Mesenchymal stem cell (in vitro differentiated cells and primary cell): ENCODE measurements at regions not wholly inside any gene's neighbourhood (a gene's known extent, or its start where the extent isn't known, plus 50 kb on each side); places are given as distances from the start of the nearest gene placed in this dataset.
"Not testable (repeated sequence)": the region's sequence is repeated elsewhere in the genome, so short reads cannot be mapped to it uniquely, and the experiment has no call there.

Experiments used
- DNase-seq: peaks from one replicate; pipeline ENCODE4 v3.0.0-alpha.2; 2013
- H2AFZ ChIP-seq: one replicate; pipeline ENCODE4 v1.6.1; 2013; ENCODE audit warnings: low read depth, mild to moderate bottlenecking, control low read depth, inconsistent platforms, low read length, moderate library complexity
- H2AK5ac ChIP-seq: 2 replicates; pipeline ENCODE4 v1.6.1; 2013; ENCODE audit warnings: low read length, moderate library complexity, mild to moderate bottlenecking, inconsistent platforms; ENCODE audit not compliant: severe bottlenecking
- H2BK120ac ChIP-seq: one replicate; pipeline ENCODE4 v1.6.1; 2013; ENCODE audit warnings: low read depth, mild to moderate bottlenecking, inconsistent platforms, low read length, moderate library complexity
- H2BK12ac ChIP-seq, 2 experiments: one replicate each; pipeline ENCODE4 v1.6.1; 2013; ENCODE audit warnings: inconsistent platforms in 2 of 2, low read length in 2 of 2, mild to moderate bottlenecking in 2 of 2, moderate library complexity in 2 of 2, control low read depth in 1 of 2
- H2BK15ac ChIP-seq: one replicate; pipeline ENCODE4 v1.6.1; 2013; ENCODE audit warnings: mild to moderate bottlenecking, low read depth, inconsistent platforms; ENCODE audit not compliant: poor library complexity, severe bottlenecking
- H2BK5ac ChIP-seq: 2 replicates; pipeline ENCODE4 v1.6.1; 2013; ENCODE audit warnings: low read depth, mild to moderate bottlenecking, low read length, control low read depth, inconsistent platforms; ENCODE audit not compliant: poor library complexity, severe bottlenecking
- H3K14ac ChIP-seq, 2 experiments: one replicate each; pipeline ENCODE4 v1.6.1; 2013; ENCODE audit warnings: inconsistent platforms in 2 of 2, low read length in 2 of 2, control low read depth in 1 of 2, mild to moderate bottlenecking in 1 of 2, moderate library complexity in 1 of 2
- H3K18ac ChIP-seq, 2 experiments: one replicate each; pipeline ENCODE4 v1.6.1; 2013; ENCODE audit warnings: inconsistent platforms in 2 of 2, low read length in 2 of 2, control low read depth in 1 of 2, low read depth in 1 of 2, mild to moderate bottlenecking in 1 of 2
- H3K23ac ChIP-seq, 2 experiments: one replicate each; pipeline ENCODE4 v1.6.1; 2013; ENCODE audit warnings: inconsistent platforms in 2 of 2, low read length in 2 of 2, mild to moderate bottlenecking in 2 of 2, moderate library complexity in 2 of 2, control low read depth in 1 of 2
- H3K27ac ChIP-seq: 2 replicates; pipeline ENCODE4 v1.5.1; 2013; ENCODE audit warnings: mild to moderate bottlenecking, moderate library complexity, low read length, control low read depth, inconsistent platforms; ENCODE audit not compliant: poor library complexity, severe bottlenecking
- H3K27me3 ChIP-seq, 2 experiments: 2 replicates each; pipeline versions ENCODE4 v1.6.1 to v1.7.0; 2013; ENCODE audit warnings: low read length in 2 of 2, mild to moderate bottlenecking in 2 of 2, moderate library complexity in 2 of 2, control low read depth in 1 of 2, inconsistent platforms in 1 of 2; ENCODE audit not compliant: control insufficient read depth in 1 of 2, insufficient read depth in 1 of 2
- H3K36me3 ChIP-seq, 2 experiments: 2 replicates each; pipeline versions ENCODE4 v1.6.1 to v1.7.0; 2013; ENCODE audit warnings: low read length in 2 of 2, control low read depth in 1 of 2, inconsistent platforms in 1 of 2, low read depth in 1 of 2, mild to moderate bottlenecking in 1 of 2; ENCODE audit not compliant: insufficient read depth in 2 of 2, control insufficient read depth in 1 of 2
- H3K4ac ChIP-seq, 2 experiments: one replicate each; pipeline ENCODE4 v1.6.1; 2013; ENCODE audit warnings: inconsistent platforms in 2 of 2, low read length in 2 of 2, mild to moderate bottlenecking in 2 of 2, moderate library complexity in 2 of 2, control low read depth in 1 of 2, low read depth in 1 of 2
- H3K4me1 ChIP-seq: 2 replicates; pipeline ENCODE4 v1.6.1; 2013; ENCODE audit warnings: low read depth, low read length, control low read depth; ENCODE audit not compliant: control insufficient read depth, insufficient read depth
- H3K4me2 ChIP-seq: 2 replicates; pipeline ENCODE4 v1.6.1; 2013; ENCODE audit warnings: low read length, mild to moderate bottlenecking, inconsistent platforms; ENCODE audit not compliant: poor library complexity, severe bottlenecking
- H3K4me3 ChIP-seq, 2 experiments: 2 replicates each; pipeline versions ENCODE4 v1.5.1 to v1.7.0; 2013; ENCODE audit warnings: low read length in 2 of 2, mild to moderate bottlenecking in 2 of 2, control low read depth in 1 of 2, low read depth in 1 of 2; ENCODE audit not compliant: insufficient read depth in 1 of 2
- H3K79me1 ChIP-seq: replicated peaks from 2 replicates; pipeline ENCODE4 v1.6.1; 2013; ENCODE audit warnings: mild to moderate bottlenecking, control low read depth, low read length, inconsistent platforms; ENCODE audit not compliant: poor library complexity, severe bottlenecking
- H3K9ac ChIP-seq: 2 replicates; pipeline ENCODE4 v1.7.0; 2013; ENCODE audit warnings: mild to moderate bottlenecking, low read length, moderate library complexity
- H3K9me3 ChIP-seq: 2 replicates; pipeline ENCODE4 v1.7.0; 2013; ENCODE audit warnings: mild to moderate bottlenecking, low read length; ENCODE audit not compliant: control insufficient read depth
- H4K8ac ChIP-seq: one replicate; pipeline ENCODE4 v1.6.1; 2013; ENCODE audit warnings: inconsistent platforms, mild to moderate bottlenecking, low read length, moderate library complexity
- H4K91ac ChIP-seq: one replicate; pipeline ENCODE4 v1.6.1; 2013; ENCODE audit warnings: mild to moderate bottlenecking, low read length, inconsistent platforms
- WGBS: methylation state at CpG from one replicate; pipeline ENCODE4 v1.1.7; 2013; ENCODE audit warnings: mixed read lengths; 5-methylcytosine and 5-hydroxymethylcytosine counted together

DNA sequence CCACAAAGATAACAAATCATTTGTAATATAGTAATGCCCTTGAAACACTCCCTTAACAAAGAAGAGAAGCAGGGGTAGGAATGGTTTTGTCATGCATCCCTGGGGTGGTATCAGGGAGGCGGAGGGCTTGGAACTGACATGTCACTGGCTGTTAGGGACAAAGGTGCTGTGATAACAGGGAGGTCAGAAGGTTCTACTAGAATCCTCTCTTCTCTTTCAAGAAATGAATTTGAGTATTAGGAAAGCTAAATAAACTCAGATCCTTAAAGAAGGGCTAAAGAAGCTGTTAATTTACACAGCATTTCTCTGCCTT, 65.4 kb upstream of the ADAMTS18 start:
- 63% methylated on average over 1 of the region's 1 CpG for WGBS
- H3K27me3 ChIP-seq: no peaks in the 10 kb centered on the region
- no peak overlapping the region for H2BK120ac ChIP-seq
- no peaks in the 10 kb centered on the region for H3K9me3 ChIP-seq
- no peak overlapping the region for H3K9ac ChIP-seq
- H2AK5ac ChIP-seq: no peak overlapping the region
- H2AFZ ChIP-seq: no peak overlapping the region
- no peak for DNase-seq
- no peak overlapping the region for H3K23ac ChIP-seq
- H2BK12ac ChIP-seq: no peak overlapping the region
- H3K79me1 ChIP-seq: no peaks in the 10 kb centered on the region
- H4K91ac ChIP-seq: no peak overlapping the region
- no peaks in the 10 kb centered on the region for H3K36me3 ChIP-seq
- no peak overlapping the region for H3K14ac ChIP-seq
- H2BK5ac ChIP-seq: no peak overlapping the region
- no peak overlapping the region for H3K27ac ChIP-seq
- H3K4me3 ChIP-seq: no peak overlapping the region
- peaks cover 2% of the 10 kb centered on the region for H3K4me1 ChIP-seq
- no peak overlapping the region for H3K4ac ChIP-seq
- no peak overlapping the region for H3K18ac ChIP-seq
- H3K4me2 ChIP-seq: no peak overlapping the region
- no peak overlapping the region for H4K8ac ChIP-seq
- H2BK15ac ChIP-seq: no peak overlapping the region

DNA sequence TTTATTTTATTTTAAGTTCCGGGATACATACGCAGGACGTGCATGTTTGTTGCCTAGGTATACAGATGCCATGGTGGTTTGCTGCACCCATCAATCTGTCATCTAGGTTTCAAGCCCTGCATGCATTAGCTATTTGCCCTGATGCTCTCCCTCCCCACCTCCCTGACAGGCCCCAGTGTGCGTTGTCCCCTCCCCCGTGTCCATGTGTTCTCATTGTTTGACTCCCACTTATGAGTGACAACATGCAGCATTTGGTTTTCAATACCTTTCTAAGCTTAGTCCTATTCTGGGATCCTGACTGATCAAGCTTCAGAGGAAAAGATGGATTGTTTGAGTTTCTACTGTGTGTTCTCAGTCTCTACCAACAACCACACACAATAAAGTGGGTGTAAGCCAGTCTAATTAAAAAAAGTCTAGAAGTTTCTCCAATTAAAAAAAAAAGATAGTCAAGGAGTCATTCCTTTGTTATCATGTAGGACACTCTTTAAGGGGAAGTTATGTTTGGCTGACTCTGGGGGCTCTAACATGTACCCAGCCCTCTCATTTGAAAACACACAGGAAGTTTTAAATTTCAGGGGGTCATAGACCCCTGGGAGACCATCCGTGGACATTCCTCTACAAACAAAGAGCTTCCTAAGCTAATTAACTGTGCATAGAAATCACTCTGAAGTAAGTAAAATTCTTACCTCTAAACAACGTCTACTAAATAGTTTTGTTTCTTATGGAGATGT, 66.3 kb upstream of the ADAMTS18 start:
- H2BK15ac ChIP-seq: no peak overlapping the region
- no peak overlapping the region for H3K9ac ChIP-seq
- H4K91ac ChIP-seq: no peak overlapping the region
- no peaks in the 10 kb centered on the region for H3K27me3 ChIP-seq
- H3K4me1 ChIP-seq: peaks cover 2% of the 10 kb centered on the region
- H3K4ac ChIP-seq: no peak overlapping the region
- H3K18ac ChIP-seq: no peak overlapping the region
- H2AK5ac ChIP-seq: no peak overlapping the region
- DNase-seq: no peak
- H2BK5ac ChIP-seq: no peak overlapping the region
- no peak overlapping the region for H3K4me3 ChIP-seq
- no peak overlapping the region for H4K8ac ChIP-seq
- no peak overlapping the region for H2BK12ac ChIP-seq
- H2AFZ ChIP-seq: no peak overlapping the region
- WGBS: 79% methylated on average over 6 of the region's 7 CpGs
- no peak overlapping the region for H3K27ac ChIP-seq
- H3K14ac ChIP-seq: no peak overlapping the region
- H3K4me2 ChIP-seq: no peak overlapping the region
- no peaks in the 10 kb centered on the region for H3K36me3 ChIP-seq
- H3K79me1 ChIP-seq: no peaks in the 10 kb centered on the region
- no peaks in the 10 kb centered on the region for H3K9me3 ChIP-seq
- no peak overlapping the region for H2BK120ac ChIP-seq
- no peak overlapping the region for H3K23ac ChIP-seq

DNA sequence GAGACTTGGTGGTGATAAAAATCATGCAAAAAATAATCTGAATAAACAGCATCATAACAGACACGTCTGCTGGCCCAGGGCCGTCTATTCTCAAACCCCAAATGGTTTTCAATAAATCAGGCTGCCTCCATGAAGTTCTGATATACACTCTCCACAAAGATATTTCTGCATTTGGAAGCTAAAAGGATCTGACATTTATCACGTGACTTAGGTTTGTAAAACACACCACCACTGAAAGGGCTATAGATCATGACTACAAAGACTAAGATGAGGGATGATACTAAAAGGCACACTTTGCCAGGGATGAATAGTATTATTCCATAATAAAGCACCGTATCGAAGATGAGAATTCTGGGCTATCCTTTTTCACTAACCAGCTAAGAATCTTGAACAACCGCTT, 67.6 kb upstream of the ADAMTS18 start:
- Histone ChIP-seq H3K4me1 (peaks cover 2% of the 10 kb centered on the region), H3K9me3 (no peaks in the 10 kb centered on the region), H2BK12ac (no peak overlapping the region), H3K27ac (no peak overlapping the region), H3K9ac (no peak overlapping the region), H3K18ac (no peak overlapping the region), H3K79me1 (no peaks in the 10 kb centered on the region), H3K27me3 (no peaks in the 10 kb centered on the region), H3K4ac (no peak overlapping the region), H3K23ac (no peak overlapping the region), H3K4me3 (no peak overlapping the region), H3K14ac (no peak overlapping the region), H2BK15ac (no peak overlapping the region), H4K91ac (no peak overlapping the region), H4K8ac (no peak overlapping the region), H2AK5ac (no peak overlapping the region), H3K4me2 (no peak overlapping the region), H2BK5ac (no peak overlapping the region), H2AFZ (no peak overlapping the region), H2BK120ac (no peak overlapping the region), H3K36me3 (no peaks in the 10 kb centered on the region)
- DNase-seq: no peak
- WGBS: 92% methylated on average over 6 of the region's 6 CpGs

DNA sequence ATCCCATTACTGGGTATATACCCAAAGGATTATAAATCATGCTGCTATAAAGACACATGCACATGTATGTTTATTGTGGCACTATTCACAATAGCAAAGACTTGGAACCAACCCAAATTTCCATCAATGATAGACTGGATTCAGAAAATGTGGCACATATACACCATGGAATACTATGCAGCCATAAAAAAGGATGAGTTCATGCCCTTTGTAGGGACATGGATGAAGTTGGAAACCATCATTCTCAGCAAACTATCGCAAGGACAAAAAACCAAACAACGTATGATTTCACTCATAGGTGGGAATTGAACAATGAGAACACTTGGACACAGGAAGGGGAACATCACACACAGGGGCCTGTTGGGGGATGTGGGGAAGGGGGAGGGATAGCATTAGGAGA, 71.7 kb upstream of the ADAMTS18 start:
- 92% methylated on average over 2 of the region's 2 CpGs for WGBS
- H2AFZ ChIP-seq, H3K4me1 ChIP-seq, H3K9me3 ChIP-seq, H3K27me3 ChIP-seq, H4K8ac ChIP-seq, H3K9ac ChIP-seq, H3K4me2 ChIP-seq, DNase-seq, H3K18ac ChIP-seq, H3K27ac ChIP-seq, H3K4me3 ChIP-seq, H3K79me1 ChIP-seq, H2BK12ac ChIP-seq, H2BK120ac ChIP-seq, H2AK5ac ChIP-seq, H3K4ac ChIP-seq, H3K14ac ChIP-seq, H3K23ac ChIP-seq, H4K91ac ChIP-seq, H2BK15ac ChIP-seq, H3K36me3 ChIP-seq, H2BK5ac ChIP-seq: not testable (repeated sequence)
